Lung (tissue), 11 donors: ENCODE measurements at regions not wholly inside any gene's neighbourhood (a gene's known extent, or its start where the extent isn't known, plus 50 kb on each side); places are given as distances from the start of the nearest gene placed in this dataset.

Source experiments
- ATAC-seq: fragments of 200-7000 bp; cut with Tn5 transposase; one replicate; pipeline ENCODE4 v1.9.1; 2020; ENCODE audit warnings: moderate number of reproducible peaks; ENCODE audit not compliant: insufficient read depth, low FRiP score
- DNase-seq, 3 donors: peaks; one replicate each; pipeline ENCODE4 v3.0.0-alpha.2; 2013 to 2017
- H3K27ac ChIP-seq, 2 donors: one replicate each; pipeline ENCODE4 v1.5.1; 2013; ENCODE audit warnings: mild to moderate bottlenecking in 2 of 2, moderate library complexity in 2 of 2, control low read depth in 1 of 2, inconsistent platforms in 1 of 2, low read depth in 1 of 2, low read length in 1 of 2
- H3K27me3 ChIP-seq, 3 donors: one replicate each; pipeline ENCODE4 v1.5.1; 2013; ENCODE audit warnings: low read length in 2 of 3; ENCODE audit not compliant: control insufficient read depth in 3 of 3, insufficient read depth in 3 of 3
- H3K36me3 ChIP-seq, 4 donors: one replicate each; pipeline ENCODE4 v1.5.1; 2013; ENCODE audit warnings: low read length in 4 of 4, mild to moderate bottlenecking in 1 of 4, moderate library complexity in 1 of 4; ENCODE audit not compliant: control insufficient read depth in 4 of 4, insufficient read depth in 4 of 4
- H3K4me1 ChIP-seq, 5 donors: one replicate each; pipeline ENCODE4 v1.5.1; 2013; ENCODE audit warnings: low read length in 5 of 5, mild to moderate bottlenecking in 2 of 5, moderate library complexity in 1 of 5; ENCODE audit not compliant: control insufficient read depth in 5 of 5, insufficient read depth in 5 of 5
- H3K4me3 ChIP-seq: one replicate; pipeline ENCODE4 v1.5.1; 2013; ENCODE audit warnings: mild to moderate bottlenecking, control low read depth, moderate library complexity
- H3K9ac ChIP-seq, 2 donors: one replicate each; pipeline ENCODE4 v1.5.1; 2013; ENCODE audit warnings: low read length in 2 of 2, control low read depth in 1 of 2; ENCODE audit not compliant: insufficient read depth in 1 of 2
- H3K9me3 ChIP-seq, 4 donors: one replicate each; pipeline ENCODE4 v1.5.1; 2013; ENCODE audit warnings: low read length in 3 of 4, mild to moderate bottlenecking in 1 of 4, moderate library complexity in 1 of 4; ENCODE audit not compliant: control insufficient read depth in 4 of 4, insufficient read depth in 3 of 4
- CTCF ChIP-seq: IDR thresholded peaks from 2 replicates; pipeline ENCODE4 v1.5.1; 2012; ENCODE audit warnings: mild to moderate bottlenecking; ENCODE audit errors: control extremely low read depth, extremely low read depth
- WGBS, 2 donors: extraction: QIAGEN DNeasy Blood & Tissue Kit; methylation state at CpG; one replicate each; pipeline ENCODE4 v1.1.7; 2013; 5-methylcytosine and 5-hydroxymethylcytosine counted together
- donor health status: control.
- donor health status: control.
- donor health status: Bipolar disorder and iron deficiency.
- donor health status: healthy.
- donor health status: DM: yes; HTN: yes; CAD: no.

- Histone ChIP-seq H3K9me3 (no peaks in the 10 kb centered on the region), H3K36me3 (no peaks in the 10 kb centered on the region), H3K9ac (no peak overlapping the region), H3K4me3 (no peak overlapping the region), H3K4me1 (no peaks in the 10 kb centered on the region), H3K27ac (no peak overlapping the region), H3K27me3 (peaks cover 0 to 2% (median 0%) of the 10 kb centered on the region in 3 donors)
- no peak for TF ChIP-seq CTCF
- DNase-seq (peak in 2 of 3 donors; percentile 34 to 42), ATAC-seq (no peak)
- 27 to 30% methylated on average over 5 of the region's 5 CpGs for WGBS, 2 donors
These were observed 788.4 kb upstream of the PRMT6 start for GRCh38 chr1:106268070-106268469.

GRCh38 chr1:106276871-106277270 is 779.6 kb upstream of the PRMT6 start:
- H3K27me3 ChIP-seq = no peaks in the 10 kb centered on the region
- WGBS, 2 donors = 71 to 79% methylated on average over 1 of the region's 1 CpG
- H3K9ac ChIP-seq = no peak overlapping the region
- no peak overlapping the region for H3K27ac ChIP-seq
- DNase-seq (peak in 2 of 3 donors; percentile 49 to 61), ATAC-seq (no peak)
- H3K4me1 ChIP-seq = no peaks in the 10 kb centered on the region
- no peak overlapping the region for H3K4me3 ChIP-seq
- no peaks in the 10 kb centered on the region for H3K36me3 ChIP-seq
- H3K9me3 ChIP-seq = peaks cover 0 to 2% (median 0%) of the 10 kb centered on the region in 4 donors
- TF ChIP-seq CTCF = no peak

DNA sequence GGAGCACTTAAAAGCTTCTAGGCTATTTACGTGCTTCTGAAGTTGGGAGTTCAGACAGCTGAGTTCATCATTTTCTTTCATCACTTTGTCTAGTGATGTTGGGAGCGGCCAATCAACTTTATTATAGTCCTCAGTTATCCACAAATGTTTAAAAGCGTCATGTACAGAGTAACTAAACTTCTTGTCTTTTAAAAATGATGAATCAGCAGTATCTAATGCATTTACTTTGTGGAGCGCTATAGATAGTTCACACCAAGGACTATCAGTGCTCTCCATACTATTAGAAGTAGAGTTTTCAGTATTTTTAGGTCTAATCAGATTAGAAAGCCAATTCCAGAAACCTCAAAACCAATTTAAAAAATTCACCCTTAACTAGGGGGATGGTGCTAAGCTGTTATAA is 778.7 kb upstream of the PRMT6 start:
- no peak for TF ChIP-seq CTCF
- H3K4me3 ChIP-seq = no peak overlapping the region

GRCh38 chr1:106278716-106279115 is 777.8 kb upstream of the PRMT6 start:
- no peak for TF ChIP-seq CTCF
- ATAC-seq (peak; percentile 19), DNase-seq (no peak)
- no peaks in the 10 kb centered on the region for H3K27me3 ChIP-seq
- H3K4me3 ChIP-seq = no peak overlapping the region
- H3K4me1 ChIP-seq = no peaks in the 10 kb centered on the region
- H3K36me3 ChIP-seq = no peaks in the 10 kb centered on the region
- 69 to 79% methylated on average over 2 of the region's 2 CpGs for WGBS, 2 donors
- H3K9me3 ChIP-seq = peaks cover 0 to 4% (median 0%) of the 10 kb centered on the region in 4 donors
- H3K27ac ChIP-seq = no peak overlapping the region
- H3K9ac ChIP-seq = no peak overlapping the region

More for the DNA sequence above, 778.7 kb upstream of the PRMT6 start:
- Histone ChIP-seq H3K9ac (no peak overlapping the region), H3K27me3 (no peaks in the 10 kb centered on the region), H3K27ac (no peak overlapping the region), H3K36me3 (no peaks in the 10 kb centered on the region), H3K4me1 (no peaks in the 10 kb centered on the region), H3K9me3 (peaks cover 0 to 4% (median 0%) of the 10 kb centered on the region in 4 donors)
- DNase-seq (no peak), ATAC-seq (no peak)
- WGBS, 2 donors = 75 to 85% methylated on average over 4 of the region's 4 CpGs
